ENCODE measurements at regions not wholly inside any gene's neighbourhood (a gene's known extent, or its start where the extent isn't known, plus 50 kb on each side); places are given as distances from the start of the nearest gene placed in this dataset.

GRCh38 chr15:87575896-87576473, 680.6 kb downstream of the NTRK3 start:
- no peak overlapping the region for H3K27ac ChIP-seq
- no peaks in the 10 kb centered on the region for H3K9me3 ChIP-seq
- intact Hi-C loops (cut with DNase I; ENCODE audit: low total_unique reads) = no loop called here
- no peaks in the 10 kb centered on the region for H3K27me3 ChIP-seq
- H3K4me3 ChIP-seq = no peak overlapping the region
- H3K4me1 ChIP-seq = no peaks in the 10 kb centered on the region
- TF ChIP-seq POLR2A (IDR thresholded peaks at IDR 0.05) = no peak
- TF ChIP-seq CTCF (IDR thresholded peaks at IDR 0.05) = no peak
- no peak for TF ChIP-seq POLR2AphosphoS5 (IDR thresholded peaks at IDR 0.05)
- H3K36me3 ChIP-seq = no peaks in the 10 kb centered on the region
- no peak for DNase-seq (ENCODE audit: low spot score in 2 of 2)

GRCh38 chr15:87573534-87573933, 683.0 kb downstream of the NTRK3 start:
- intact Hi-C loops (cut with DNase I; ENCODE audit: low total_unique reads) = no loop called here
- Histone ChIP-seq H3K27me3 (no peaks in the 10 kb centered on the region), H3K9me3 (no peaks in the 10 kb centered on the region), H3K36me3 (no peaks in the 10 kb centered on the region), H3K4me3 (no peak overlapping the region), H3K27ac (no peak overlapping the region), H3K4me1 (no peaks in the 10 kb centered on the region)
- TF ChIP-seq POLR2AphosphoS5 (IDR thresholded peaks at IDR 0.05) = no peak
- no peak for TF ChIP-seq POLR2A (IDR thresholded peaks at IDR 0.05)
- DNase-seq (ENCODE audit: low spot score in 2 of 2) = no peak

GRCh38 chr15:87573039-87573438, 683.5 kb downstream of the NTRK3 start:
- Histone ChIP-seq H3K27ac (no peak overlapping the region), H3K4me1 (no peaks in the 10 kb centered on the region), H3K36me3 (no peaks in the 10 kb centered on the region), H3K27me3 (no peaks in the 10 kb centered on the region), H3K9me3 (no peaks in the 10 kb centered on the region), H3K4me3 (no peak overlapping the region)
- TF ChIP-seq POLR2AphosphoS5 (IDR thresholded peaks at IDR 0.05) (no peak), CTCF (IDR thresholded peaks at IDR 0.05) (no peak), POLR2A (IDR thresholded peaks at IDR 0.05) (no peak)
- intact Hi-C loops (cut with DNase I; ENCODE audit: low total_unique reads) = no loop called here
- no peak for DNase-seq (ENCODE audit: low spot score in 2 of 2)

DNA sequence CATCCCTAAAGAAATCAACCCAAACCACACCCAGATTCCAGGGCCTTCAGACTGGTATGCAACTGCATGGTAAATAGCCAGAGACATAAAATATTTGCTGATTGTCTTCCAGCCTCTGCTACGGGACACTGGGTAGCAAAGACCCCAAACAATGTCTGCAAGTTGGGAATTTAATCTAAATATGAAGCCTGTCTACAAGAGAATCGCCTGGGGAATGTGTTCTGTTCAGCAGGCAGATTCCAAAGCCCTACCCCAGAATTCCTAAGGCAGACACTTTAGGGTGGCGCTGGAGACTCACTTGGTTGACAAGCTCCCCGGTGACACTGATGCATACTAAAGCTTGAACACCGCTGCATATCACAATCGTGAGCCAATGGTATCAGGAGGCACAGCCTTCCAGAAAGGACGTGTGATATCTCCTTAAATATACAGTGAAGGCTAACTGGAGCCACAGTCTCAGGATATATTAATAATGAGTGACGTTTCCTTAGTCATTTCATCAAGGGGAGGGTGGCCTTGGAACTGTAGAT, 684.1 kb downstream of the NTRK3 start:
- Histone ChIP-seq H3K36me3 (no peaks in the 10 kb centered on the region), H3K27me3 (no peaks in the 10 kb centered on the region), H3K9me3 (no peaks in the 10 kb centered on the region), H3K4me1 (no peaks in the 10 kb centered on the region), H3K27ac (no peak overlapping the region), H3K4me3 (no peak overlapping the region)
- intact Hi-C loops (cut with DNase I; ENCODE audit: low total_unique reads) = no loop called here
- DNase-seq (ENCODE audit: low spot score in 2 of 2) = no peak
- TF ChIP-seq POLR2A (IDR thresholded peaks at IDR 0.05) (no peak), POLR2AphosphoS5 (IDR thresholded peaks at IDR 0.05) (no peak), CTCF (IDR thresholded peaks at IDR 0.05) (no peak)

- Histone ChIP-seq H3K9me3 (no peaks in the 10 kb centered on the region), H3K27ac (no peak overlapping the region), H3K36me3 (no peaks in the 10 kb centered on the region), H3K4me1 (no peaks in the 10 kb centered on the region), H3K4me3 (no peak overlapping the region), H3K27me3 (no peaks in the 10 kb centered on the region)
- TF ChIP-seq POLR2A (IDR thresholded peaks at IDR 0.05) (no peak), POLR2AphosphoS5 (IDR thresholded peaks at IDR 0.05) (no peak), CTCF (IDR thresholded peaks at IDR 0.05) (no peak)
- intact Hi-C loops (cut with DNase I; ENCODE audit: low total_unique reads) = no loop called here
- DNase-seq (ENCODE audit: low spot score in 2 of 2) = no peak
These were observed 686.3 kb downstream of the NTRK3 start for GRCh38 chr15:87570206-87570605.

All from breast epithelium (tissue), 4 donors.